IMR-90 (cell line): ENCODE measurements at regions not wholly inside any gene's neighbourhood (a gene's known extent, or its start where the extent isn't known, plus 50 kb on each side); places are given as distances from the start of the nearest gene placed in this dataset.

Experiments
- ATAC-seq: fragments of 200-7000 bp; cut with Tn5 transposase; 2 replicates; pipeline ENCODE4 v1.9.1; 2020; ENCODE audit warnings: low read depth, mild to moderate bottlenecking, moderate library complexity
- BruUV-seq: library from RNA; stranded (reverse); fragments of 400-500 nt; replicated peaks from 2 replicates; lab custom pipeline; 2021; lab: Mats Ljungman, UMichigan
- CTCF ChIA-PET: fragments of 300-600 bp; formaldehyde crosslinking; extraction: SDS; loops from one replicate; lab custom pipeline; 2021; ENCODE audit warnings: antibody characterized with exemption; lab: Yijun Ruan, JAX
- POLR2A ChIA-PET: fragments of 300-600 bp; sonication (Branson Sonifier 250); formaldehyde crosslinking; loops from one replicate; lab custom pipeline; 2022; ENCODE audit warnings: antibody characterized with exemption; ENCODE audit not compliant: unreplicated experiment; lab: Charles Lee
- DNase-seq: peaks from one replicate; pipeline ENCODE4 v3.0.0; 2013
- H2AFZ ChIP-seq: replicated peaks from 2 replicates; pipeline ENCODE3; 2013; ENCODE audit warnings: low read length, mild to moderate bottlenecking; ENCODE audit not compliant: poor library complexity
- H2AK5ac ChIP-seq: 2 replicates; pipeline ENCODE4 v1.6.1; 2013; ENCODE audit warnings: low read depth, low read length, inconsistent platforms
- H2AK9ac ChIP-seq: replicated peaks from 2 replicates; pipeline ENCODE3; 2013; ENCODE audit warnings: mild to moderate bottlenecking, low read depth, low read length, moderate library complexity; ENCODE audit not compliant: poor library complexity
- H2BK120ac ChIP-seq: 2 replicates; pipeline ENCODE4 v1.6.1; 2013; ENCODE audit warnings: low read depth, low read length, inconsistent platforms
- H2BK15ac ChIP-seq: 3 replicates; pipeline ENCODE4 v1.6.1; 2013; ENCODE audit warnings: low read depth, low read length, inconsistent platforms
- H2BK20ac ChIP-seq: 2 replicates; pipeline ENCODE4 v1.6.1; 2013; ENCODE audit warnings: low read depth, mild to moderate bottlenecking, inconsistent platforms, low read length, moderate library complexity
- H2BK5ac ChIP-seq: 2 replicates; pipeline ENCODE4 v1.6.1; 2013; ENCODE audit warnings: mild to moderate bottlenecking, low read depth, low read length, inconsistent platforms; ENCODE audit not compliant: poor library complexity, severe bottlenecking
- H3K14ac ChIP-seq: replicated peaks from 2 replicates; pipeline ENCODE4 v1.6.1; 2013; ENCODE audit warnings: low read depth, low read length, inconsistent platforms
- H3K18ac ChIP-seq: 2 replicates; pipeline ENCODE4 v1.6.1; 2013; ENCODE audit warnings: low read depth, low read length, control low read depth
- H3K23ac ChIP-seq: 2 replicates; pipeline ENCODE4 v1.6.1; 2013; ENCODE audit warnings: low read depth, low read length, inconsistent platforms
- H3K27ac ChIP-seq: 2 replicates; pipeline ENCODE4 v1.5.1; 2013; ENCODE audit warnings: mild to moderate bottlenecking, control low read depth, low read length; ENCODE audit not compliant: insufficient read depth
- H3K27me3 ChIP-seq: 2 replicates; pipeline ENCODE4 v1.6.1; 2013; ENCODE audit warnings: low read length; ENCODE audit not compliant: control insufficient read depth, insufficient read depth
- H3K36me3 ChIP-seq: 2 replicates; pipeline ENCODE4 v1.6.1; 2013; ENCODE audit warnings: low read length, mixed read lengths; ENCODE audit not compliant: control insufficient read depth, insufficient read depth
- H3K4ac ChIP-seq: 2 replicates; pipeline ENCODE4 v1.6.1; 2013; ENCODE audit warnings: low read depth, low read length, inconsistent platforms
- H3K4me1 ChIP-seq: 2 replicates; pipeline ENCODE4 v1.6.1; 2013; ENCODE audit warnings: low read length, mixed read lengths; ENCODE audit not compliant: control insufficient read depth, insufficient read depth
- H3K4me2 ChIP-seq: 2 replicates; pipeline ENCODE4 v1.6.1; 2013; ENCODE audit warnings: low read depth, mild to moderate bottlenecking, control low read depth, low read length, moderate library complexity
- H3K4me3 ChIP-seq: 2 replicates; pipeline ENCODE4 v1.5.1; 2013; ENCODE audit warnings: low read depth, mild to moderate bottlenecking, control low read depth, low read length, moderate library complexity; ENCODE audit not compliant: insufficient read depth
- H3K56ac ChIP-seq: 2 replicates; pipeline ENCODE4 v1.6.1; 2013; ENCODE audit warnings: low read length, inconsistent platforms; ENCODE audit not compliant: insufficient read depth; ENCODE audit errors: extremely low read depth
- H3K79me1 ChIP-seq, 2 experiments: 2 replicates each; pipeline ENCODE4 v1.6.1; 2013; ENCODE audit warnings: low read length in 2 of 2, inconsistent platforms in 1 of 2, low read depth in 1 of 2
- H3K9ac ChIP-seq: 2 replicates; pipeline ENCODE4 v1.6.1; 2013; ENCODE audit warnings: low read depth, low read length, control low read depth
- H3K9me1 ChIP-seq: 2 replicates; pipeline ENCODE4 v1.6.1; 2013; ENCODE audit warnings: low read length, inconsistent platforms; ENCODE audit not compliant: insufficient read depth
- H3K9me3 ChIP-seq: 2 replicates; pipeline ENCODE4 v1.6.1; 2013; ENCODE audit warnings: low read length; ENCODE audit not compliant: control insufficient read depth, insufficient read depth
- H4K20me1 ChIP-seq: 2 replicates; pipeline ENCODE4 v1.6.1; 2013; ENCODE audit warnings: low read length, inconsistent platforms; ENCODE audit not compliant: insufficient read depth
- H4K5ac ChIP-seq: 2 replicates; pipeline ENCODE4 v1.6.1; 2013; ENCODE audit warnings: mild to moderate bottlenecking, low read depth, low read length, control low read depth
- H4K8ac ChIP-seq, 2 experiments: 2 replicates each; pipeline ENCODE4 v1.6.1; 2013; ENCODE audit warnings: low read depth in 2 of 2, low read length in 2 of 2, control low read depth in 1 of 2, inconsistent platforms in 1 of 2
- H4K91ac ChIP-seq: 2 replicates; pipeline ENCODE4 v1.6.1; 2013; ENCODE audit warnings: low read depth, low read length, inconsistent platforms; ENCODE audit not compliant: insufficient read depth
- CTCF ChIP-seq: conservative IDR thresholded peaks from 2 replicates; pipeline ENCODE4 v1.5.1; 2012; ENCODE audit warnings: mild to moderate bottlenecking, low read depth, low read length, improper control_type of control experiment
- FOS ChIP-seq: fragments of 150-350 bp; IDR thresholded peaks from 2 replicates; pipeline ENCODE4 v1.6.1; 2016; ENCODE audit warnings: low read depth, low read length
- MAFK ChIP-seq: IDR thresholded peaks from 2 replicates; pipeline ENCODE4 v1.6.1; 2012; ENCODE audit warnings: low read depth, low read length, improper control_type of control experiment
- MAZ ChIP-seq: IDR thresholded peaks from 2 replicates; pipeline ENCODE4 v1.6.1; 2012; ENCODE audit warnings: low read depth, mild to moderate bottlenecking, low read length, improper control_type of control experiment, moderate library complexity, borderline replicate concordance
- MXI1 ChIP-seq: IDR thresholded peaks from 2 replicates; pipeline ENCODE4 v1.6.1; 2012; ENCODE audit warnings: low read depth, mild to moderate bottlenecking, low read length, moderate library complexity, borderline replicate concordance
- NFE2L2 ChIP-seq: fragments of 150-350 bp; IDR thresholded peaks from 2 replicates; pipeline ENCODE4 v1.6.1; 2016; ENCODE audit warnings: low read depth, mild to moderate bottlenecking, low read length
- RAD21 ChIP-seq: IDR thresholded peaks from 2 replicates; pipeline ENCODE4 v1.6.1; 2012; ENCODE audit warnings: low read length, improper control_type of control experiment
- RCOR1 ChIP-seq: IDR thresholded peaks from 2 replicates; pipeline ENCODE4 v1.6.1; 2012; ENCODE audit warnings: mild to moderate bottlenecking, low read length, improper control_type of control experiment; ENCODE audit not compliant: insufficient replicate concordance
- RFX5 ChIP-seq: IDR thresholded peaks from 2 replicates; pipeline ENCODE4 v1.8.0; 2012; ENCODE audit warnings: low read depth, mild to moderate bottlenecking, low read length, moderate library complexity
- SMC3 ChIP-seq: fragments of 150-350 bp; IDR thresholded peaks from 2 replicates; pipeline ENCODE4 v1.6.1; 2016; ENCODE audit warnings: low read depth, mild to moderate bottlenecking, antibody characterized with exemption, low read length, moderate library complexity
- WGBS, 2 experiments: methylation state at CpG; one replicate each; pipeline versions ENCODE4 v1.1.5 to v1.1.7; 2013; ENCODE audit warnings: missing lambda C conversion rate in 2 of 2; ENCODE audit not compliant: insufficient read length in 1 of 2; ENCODE audit errors: extremely low coverage in 2 of 2; 5-methylcytosine and 5-hydroxymethylcytosine counted together
- dilution Hi-C: fragments of 300-500 bp; cut with HindIII; formaldehyde crosslinking; loops from one replicate; pipeline ENCODE4 v1.14.3; 2018; ENCODE audit warnings: low sequenced_read_pairs; ENCODE audit not compliant: unreplicated experiment
- in situ Hi-C: fragments of 300-500 bp; cut with MboI; formaldehyde crosslinking; loops from 3 replicates; pipeline ENCODE4 v1.14.3; 2019; ENCODE audit warnings: low sequenced_read_pairs, inconsistent platforms, mixed read lengths
- intact Hi-C: fragments of 100-400 bp; cut with micrococcal nuclease; formaldehyde crosslinking; loops from 2 replicates; pipeline ENCODE4 v1.10.0; 2022
- TF ChIP-seq, protein P1 (sequence below): fragments of 150-350 bp; IDR thresholded peaks from 2 replicates; pipeline ENCODE4 v1.6.1; 2016; ENCODE audit warnings: low read depth, mild to moderate bottlenecking, low read length, moderate library complexity, borderline replicate concordance

DNA sequence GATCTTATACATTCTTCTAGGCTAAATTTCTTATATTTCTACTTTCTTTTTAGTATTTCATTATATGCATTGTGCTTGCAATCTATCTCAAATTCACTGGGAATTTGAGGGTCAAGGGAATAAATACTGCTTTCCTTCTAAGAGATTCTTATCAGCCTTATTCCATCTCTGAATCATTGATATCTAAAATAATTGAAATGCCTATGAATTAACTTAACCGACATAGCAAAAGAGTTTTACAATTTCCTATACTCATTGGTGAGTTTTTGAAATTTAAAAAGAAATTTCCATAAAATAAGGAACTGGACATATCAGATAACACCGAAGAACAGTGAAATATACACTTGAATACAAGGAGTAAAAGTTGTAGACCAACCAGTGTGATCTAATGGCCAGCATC lies 373.7 kb downstream of the NAF1 start:
- Histone ChIP-seq H3K4me1 (no peaks in the 10 kb centered on the region), H4K20me1 (no peaks in the 10 kb centered on the region), H2BK120ac (no peak overlapping the region), H2BK20ac (no peak overlapping the region), H3K27ac (no peak overlapping the region), H2AFZ (no peak overlapping the region), H3K9ac (no peak overlapping the region), H3K36me3 (no peaks in the 10 kb centered on the region), H2BK5ac (no peak overlapping the region), H3K14ac (no peak overlapping the region), H3K9me3 (peaks cover 3% of the 10 kb centered on the region), H3K4me2 (no peak overlapping the region), H4K5ac (no peak overlapping the region), H3K23ac (no peak overlapping the region), H4K91ac (no peak overlapping the region), H2AK5ac (no peak overlapping the region), H3K79me1 (no peaks in the 10 kb centered on the region), H3K18ac (no peak overlapping the region), H4K8ac (no peak overlapping the region), H3K4me3 (no peak overlapping the region), H3K9me1 (no peaks in the 10 kb centered on the region), H2AK9ac (no peak overlapping the region), H3K56ac (no peak overlapping the region), H3K4ac (no peak overlapping the region), H3K27me3 (no peaks in the 10 kb centered on the region), H2BK15ac (no peak overlapping the region)
- ATAC-seq (no peak), DNase-seq (no peak)
- in situ Hi-C loops (no loop called here), intact Hi-C loops (no loop called here), dilution Hi-C loops (no loop called here)
- TF ChIP-seq RFX5 = no peak
- no peak for TF ChIP-seq MXI1
- no peak for TF ChIP-seq RAD21
- no peak for TF ChIP-seq CTCF
- no peak for TF ChIP-seq NFE2L2
- TF ChIP-seq RCOR1 = no peak
- TF ChIP-seq, protein P1, sequence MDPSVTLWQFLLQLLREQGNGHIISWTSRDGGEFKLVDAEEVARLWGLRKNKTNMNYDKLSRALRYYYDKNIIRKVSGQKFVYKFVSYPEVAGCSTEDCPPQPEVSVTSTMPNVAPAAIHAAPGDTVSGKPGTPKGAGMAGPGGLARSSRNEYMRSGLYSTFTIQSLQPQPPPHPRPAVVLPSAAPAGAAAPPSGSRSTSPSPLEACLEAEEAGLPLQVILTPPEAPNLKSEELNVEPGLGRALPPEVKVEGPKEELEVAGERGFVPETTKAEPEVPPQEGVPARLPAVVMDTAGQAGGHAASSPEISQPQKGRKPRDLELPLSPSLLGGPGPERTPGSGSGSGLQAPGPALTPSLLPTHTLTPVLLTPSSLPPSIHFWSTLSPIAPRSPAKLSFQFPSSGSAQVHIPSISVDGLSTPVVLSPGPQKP = no peak
- TF ChIP-seq MAZ = no peak
- no peak for TF ChIP-seq MAFK
- no peak for TF ChIP-seq FOS
- TF ChIP-seq SMC3 = no peak
- BruUV-seq = no TSS peak
- no CpG with 5 or more reads among the region's 2 CpGs for WGBS, 2 experiments
- ChIA-PET CTCF (no interaction called here), POLR2A (no interaction called here)
